NCI-H2171 (cell line): ENCODE measurements at regions not wholly inside any gene's neighbourhood (a gene's known extent, or its start where the extent isn't known, plus 50 kb on each side); places are given as distances from the start of the nearest gene placed in this dataset.
A peak's percentile ranks its signal among the peaks of the same experiment; 100 is the strongest.

Experiments used
- DNase-seq: peaks from one replicate; lab custom pipeline; 2025; lab: John Stamatoyannopoulos, UW

- DNase-seq, result no peak
Measured at GRCh38 chr6:170162775-170163404, 128.0 kb downstream of the DLL1 start.

GRCh38 chr6:170162011-170162774 lies 128.7 kb downstream of the DLL1 start:
- DNase-seq, result no peak

GRCh38 chr6:170160628-170161611 lies 130.0 kb downstream of the DLL1 start:
- no peak for DNase-seq

- DNase-seq, result no peak
Measured at GRCh38 chr6:170160031-170160627, 130.7 kb downstream of the DLL1 start.

GRCh38 chr6:170159022-170159965 lies 131.6 kb downstream of the DLL1 start:
- DNase-seq, result no peak

- DNase-seq, result no peak
Measured at GRCh38 chr6:170158296-170159021, 132.4 kb downstream of the DLL1 start.

GRCh38 chr6:170157567-170158218 lies 133.2 kb downstream of the DLL1 start:
- DNase-seq, result no peak

- no peak for DNase-seq
Measured at GRCh38 chr6:170156448-170157375, 134.2 kb downstream of the DLL1 start.

- no peak for DNase-seq
Measured at GRCh38 chr6:170155464-170156196, 135.2 kb downstream of the DLL1 start.

GRCh38 chr6:170153436-170154319 lies 137.2 kb downstream of the DLL1 start:
- DNase-seq, result no peak

GRCh38 chr6:170152989-170153388 lies 137.9 kb downstream of the DLL1 start:
- peak; percentile 86 for DNase-seq

- DNase-seq, result no peak
Measured at GRCh38 chr6:170152124-170152926, 138.6 kb downstream of the DLL1 start.

- DNase-seq, result no peak
Measured at GRCh38 chr6:170151804-170152123, 139.1 kb downstream of the DLL1 start.

GRCh38 chr6:170151321-170151771 lies 139.5 kb downstream of the DLL1 start:
- no peak for DNase-seq

GRCh38 chr6:170150590-170150945 lies 140.3 kb downstream of the DLL1 start:
- no peak for DNase-seq
